ENCODE measurements at regions not wholly inside any gene's neighbourhood (a gene's known extent, or its start where the extent isn't known, plus 50 kb on each side); places are given as distances from the start of the nearest gene placed in this dataset.

DNA sequence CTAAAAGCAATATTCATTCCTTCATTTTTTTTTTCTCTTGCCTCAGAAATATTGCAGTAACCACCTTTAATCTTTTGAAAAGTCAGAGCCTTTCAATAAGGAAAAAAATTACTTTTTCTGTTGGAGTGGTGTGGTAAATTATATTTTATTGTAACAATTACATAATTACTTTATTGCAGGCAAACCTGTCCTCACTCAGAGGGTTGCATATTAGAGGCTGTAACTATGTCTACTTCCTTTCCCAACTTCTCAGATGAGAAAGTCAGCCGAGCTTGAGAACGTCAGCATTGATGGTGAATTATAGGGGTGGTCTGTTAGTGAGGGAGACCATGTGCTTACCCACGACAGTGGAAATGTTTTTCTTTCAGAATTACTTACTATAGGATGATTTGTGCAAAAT is 611.8 kb downstream of the KIF4B start:
- in situ Hi-C loops (cut with HindIII; ENCODE audit: low pct_unique_long_range_greater_than_20kb, low sequenced_read_pairs) = no loop called here
- TF ChIP-seq TCF7L2 (IDR thresholded peaks at IDR 0.05; ENCODE audit: low read depth, low read length) = no peak
- Histone ChIP-seq H3K9me3 (ENCODE audit: control insufficient read depth, insufficient read depth, low read depth, low read length) (no peaks in the 10 kb centered on the region), H3K27me3 (ENCODE audit: control insufficient read depth, insufficient read depth, low read length) (no peaks in the 10 kb centered on the region; the same call in 1 of the 2 replicates), H3K4me3 (ENCODE audit: low read depth in 2 of 2, low read length in 2 of 2) (no peak overlapping the region), H3K27ac (ENCODE audit: low read length) (no peak overlapping the region), H3K36me3 (ENCODE audit: control insufficient read depth, insufficient read depth, low read length) (no peaks in the 10 kb centered on the region), H3K4me1 (ENCODE audit: control insufficient read depth, insufficient read depth, low read length) (no peaks in the 10 kb centered on the region)
- DNase-seq (ENCODE audit: low read depth, low spot score) (no peak), ATAC-seq (no peak)
- POLR2A ChIA-PET = no interaction called here
- CTCF ChIA-PET = no interaction called here
- intact Hi-C loops (cut with micrococcal nuclease; ENCODE audit: unreplicated experiment) = no loop called here
- BruUV-seq (replicated peaks) = no TSS peak

DNA sequence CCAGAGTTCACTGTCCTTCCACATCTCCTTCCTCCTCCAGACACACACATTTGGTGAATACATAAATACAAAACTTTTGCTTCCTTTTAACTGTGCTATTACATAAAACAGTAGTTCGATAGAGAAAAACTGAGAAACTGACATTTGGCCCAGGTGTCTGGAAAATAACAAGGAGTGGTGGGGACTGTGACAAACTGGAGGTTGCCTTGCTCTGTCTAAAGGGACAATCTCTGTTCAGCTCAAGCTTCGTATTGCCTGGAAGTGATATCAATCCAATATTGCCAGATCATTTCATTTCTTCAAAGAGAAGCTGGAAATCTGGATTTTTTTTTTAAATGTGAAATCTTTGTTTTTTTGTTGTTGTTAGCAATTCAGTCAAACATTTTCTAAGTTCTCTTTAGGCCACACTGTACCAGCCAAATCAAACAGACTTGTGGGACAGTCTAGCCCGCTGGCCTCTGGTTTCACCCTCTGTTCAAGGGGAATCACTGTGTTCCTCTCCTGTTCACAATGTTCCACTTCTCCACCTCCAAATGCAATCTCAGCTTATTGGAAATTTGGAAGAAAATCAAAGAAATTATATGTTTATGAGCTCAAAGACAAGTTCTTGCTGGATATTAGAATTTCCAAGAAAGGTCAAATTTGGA is 612.5 kb downstream of the KIF4B start:
- in situ Hi-C loops (cut with HindIII; ENCODE audit: low pct_unique_long_range_greater_than_20kb, low sequenced_read_pairs) = no loop called here
- no peak for TF ChIP-seq SIN3A (IDR thresholded peaks at IDR 0.05; ENCODE audit: borderline replicate concordance, insufficient read depth, low read depth, low read length)
- TF ChIP-seq TCF7L2 (IDR thresholded peaks at IDR 0.05; ENCODE audit: low read depth, low read length) = no peak
- TF ChIP-seq REST (IDR thresholded peaks at IDR 0.05; ENCODE audit: insufficient read depth in 1 of 2, low read depth in 2 of 2, low read length in 1 of 2) = no peak
- no peak for TF ChIP-seq POLR2AphosphoS5 (IDR thresholded peaks at IDR 0.05; ENCODE audit: low read depth, low read length)
- H3K9me3 ChIP-seq (ENCODE audit: control insufficient read depth, insufficient read depth, low read depth, low read length) = no peaks in the 10 kb centered on the region
- no peak for ATAC-seq
- no peak overlapping the region for H3K4me3 ChIP-seq (ENCODE audit: low read depth in 2 of 2, low read length in 2 of 2)
- no peak overlapping the region for H3K27ac ChIP-seq (ENCODE audit: low read length)
- no peak for DNase-seq (ENCODE audit: low read depth, low spot score)
- ChIA-PET CTCF (no interaction called here), POLR2A (no interaction called here)
- no TSS peak for BruUV-seq (replicated peaks)
- no peaks in the 10 kb centered on the region for H3K4me1 ChIP-seq (ENCODE audit: control insufficient read depth, insufficient read depth, low read length)
- H3K27me3 ChIP-seq (ENCODE audit: control insufficient read depth, insufficient read depth, low read length) = no peaks in the 10 kb centered on the region; the same call in 1 of the 2 replicates
- no peaks in the 10 kb centered on the region for H3K36me3 ChIP-seq (ENCODE audit: control insufficient read depth, insufficient read depth, low read length)
- intact Hi-C loops (cut with micrococcal nuclease; ENCODE audit: unreplicated experiment) = no loop called here

DNA sequence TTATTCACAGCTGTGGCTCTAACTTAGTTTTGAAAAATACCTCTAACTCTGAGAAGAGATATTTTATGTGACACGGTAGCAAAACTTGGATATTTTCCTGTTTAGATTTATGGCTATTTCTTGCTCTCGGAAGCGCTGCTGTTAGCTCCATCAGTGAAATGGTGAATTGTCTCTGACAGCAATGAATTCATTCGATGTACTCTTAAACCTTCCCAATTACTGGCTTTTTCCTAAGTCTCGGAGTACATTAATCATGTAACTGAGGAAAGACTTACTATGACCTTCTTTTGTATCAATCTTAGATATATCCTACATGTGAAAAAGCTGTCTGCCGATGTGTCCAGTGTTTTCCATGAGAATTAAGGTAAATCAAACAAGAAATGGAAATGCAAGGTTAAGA is 613.0 kb downstream of the KIF4B start:
- Histone ChIP-seq H3K4me3 (ENCODE audit: low read depth in 2 of 2, low read length in 2 of 2) (no peak overlapping the region), H3K27me3 (ENCODE audit: control insufficient read depth, insufficient read depth, low read length) (no peaks in the 10 kb centered on the region; the same call in 1 of the 2 replicates), H3K36me3 (ENCODE audit: control insufficient read depth, insufficient read depth, low read length) (no peaks in the 10 kb centered on the region), H3K9me3 (ENCODE audit: control insufficient read depth, insufficient read depth, low read depth, low read length) (no peaks in the 10 kb centered on the region), H3K27ac (ENCODE audit: low read length) (no peak overlapping the region), H3K4me1 (ENCODE audit: control insufficient read depth, insufficient read depth, low read length) (no peaks in the 10 kb centered on the region)
- intact Hi-C loops (cut with micrococcal nuclease; ENCODE audit: unreplicated experiment) (no loop called here), in situ Hi-C loops (cut with HindIII; ENCODE audit: low pct_unique_long_range_greater_than_20kb, low sequenced_read_pairs) (no loop called here)
- TF ChIP-seq CTCF (IDR thresholded peaks at IDR 0.05) (no peak), REST (IDR thresholded peaks at IDR 0.05; ENCODE audit: insufficient read depth in 1 of 2, low read depth in 2 of 2, low read length in 1 of 2) (no peak), TCF7L2 (IDR thresholded peaks at IDR 0.05; ENCODE audit: low read depth, low read length) (no peak), SIN3A (IDR thresholded peaks at IDR 0.05; ENCODE audit: borderline replicate concordance, insufficient read depth, low read depth, low read length) (no peak), POLR2AphosphoS5 (IDR thresholded peaks at IDR 0.05; ENCODE audit: low read depth, low read length) (no peak)
- ChIA-PET CTCF (no interaction called here), POLR2A (no interaction called here)
- ATAC-seq (no peak), DNase-seq (ENCODE audit: low read depth, low spot score) (no peak)
- BruUV-seq (replicated peaks) = no TSS peak
